ENCODE measurements at regions not wholly inside any gene's neighbourhood (a gene's known extent, or its start where the extent isn't known, plus 50 kb on each side); places are given as distances from the start of the nearest gene placed in this dataset.

- TF ChIP-seq SPI1 (IDR thresholded peaks at IDR 0.05; ENCODE audit: borderline replicate concordance, low read depth) = no peak
- no peak for TF ChIP-seq CTCF (IDR thresholded peaks at IDR 0.05; ENCODE audit: insufficient read depth, low read length)
- TF ChIP-seq POLR2AphosphoS5 (IDR thresholded peaks at IDR 0.05; ENCODE audit: low read depth) = no peak
- TF ChIP-seq REST (IDR thresholded peaks at IDR 0.05; ENCODE audit: insufficient replicate concordance, low read depth) = no peak
- no peaks in the 10 kb centered on the region for H3K27me3 ChIP-seq (ENCODE audit: insufficient read depth, poor library complexity, severe bottlenecking)
- H3K27ac ChIP-seq (replicated peaks) = no peak overlapping the region
- DNase-seq (ENCODE audit: low read depth in 1 of 2, low spot score in 1 of 2) = no peak
- H3K4me3 ChIP-seq (replicated peaks; ENCODE audit: insufficient read depth, low read length) = no peak overlapping the region
Observed at GRCh38 chr5:57695706-57696388, 213.2 kb upstream of the ACTBL2 start.

GRCh38 chr5:57695179-57695578 is 212.6 kb upstream of the ACTBL2 start:
- no peak overlapping the region for H3K27ac ChIP-seq (replicated peaks)
- H3K27me3 ChIP-seq (ENCODE audit: insufficient read depth, poor library complexity, severe bottlenecking) = no peaks in the 10 kb centered on the region
- TF ChIP-seq CTCF (IDR thresholded peaks at IDR 0.05; ENCODE audit: insufficient read depth, low read length) (no peak), REST (IDR thresholded peaks at IDR 0.05; ENCODE audit: insufficient replicate concordance, low read depth) (no peak), GABPA (IDR thresholded peaks at IDR 0.05; ENCODE audit: low read depth) (no peak), POLR2AphosphoS5 (IDR thresholded peaks at IDR 0.05; ENCODE audit: low read depth) (no peak), SPI1 (IDR thresholded peaks at IDR 0.05; ENCODE audit: borderline replicate concordance, low read depth) (no peak)
- no peak for DNase-seq (ENCODE audit: low read depth in 1 of 2, low spot score in 1 of 2)
- no peak overlapping the region for H3K4me3 ChIP-seq (replicated peaks; ENCODE audit: insufficient read depth, low read length)

GRCh38 chr5:57693488-57694305 is 211.1 kb upstream of the ACTBL2 start:
- no peak for DNase-seq (ENCODE audit: low read depth in 1 of 2, low spot score in 1 of 2)
- no peaks in the 10 kb centered on the region for H3K27me3 ChIP-seq (ENCODE audit: insufficient read depth, poor library complexity, severe bottlenecking)
- TF ChIP-seq POLR2AphosphoS5 (IDR thresholded peaks at IDR 0.05; ENCODE audit: low read depth) (no peak), REST (IDR thresholded peaks at IDR 0.05; ENCODE audit: insufficient replicate concordance, low read depth) (no peak), CTCF (IDR thresholded peaks at IDR 0.05; ENCODE audit: insufficient read depth, low read length) (no peak), SPI1 (IDR thresholded peaks at IDR 0.05; ENCODE audit: borderline replicate concordance, low read depth) (no peak), GABPA (IDR thresholded peaks at IDR 0.05; ENCODE audit: low read depth) (no peak)
- no peak overlapping the region for H3K27ac ChIP-seq (replicated peaks)
- no peak overlapping the region for H3K4me3 ChIP-seq (replicated peaks; ENCODE audit: insufficient read depth, low read length)
